Neutrophil (primary cell): ENCODE measurements at regions not wholly inside any gene's neighbourhood (a gene's known extent, or its start where the extent isn't known, plus 50 kb on each side); places are given as distances from the start of the nearest gene placed in this dataset.

Experiments
- H3K27ac ChIP-seq: fragments of 200-600 bp; sonication (generic); 2 replicates; pipeline ENCODE4 v1.5.1; 2016; ENCODE audit warnings: mild to moderate bottlenecking, moderate library complexity
- H3K27me3 ChIP-seq: fragments of 200-600 bp; sonication (generic); 2 replicates; pipeline ENCODE4 v1.6.0; 2016; ENCODE audit warnings: mild to moderate bottlenecking
- H3K36me3 ChIP-seq: fragments of 200-600 bp; sonication (generic); 2 replicates; pipeline ENCODE4 v1.5.1; 2017
- H3K4me1 ChIP-seq, 2 experiments: fragments of 200-600 bp in 1 of 2; sonication (generic) in 1 of 2; 1 replicate in 1 of 2; 2 replicates in 1 of 2; pipeline versions ENCODE4 v1.5.1 to v1.6.1; 2013 to 2016; ENCODE audit warnings: low read depth in 1 of 2, low read length in 1 of 2, mild to moderate bottlenecking in 1 of 2, moderate library complexity in 1 of 2; ENCODE audit not compliant: control insufficient read depth in 1 of 2, insufficient read depth in 1 of 2
- H3K4me3 ChIP-seq, 2 experiments: fragments of 200-600 bp in 1 of 2; sonication (generic) in 1 of 2; 1 replicate in 1 of 2; 2 replicates in 1 of 2; pipeline ENCODE4 v1.5.1; 2013 to 2016; ENCODE audit warnings: low read depth in 1 of 2, low read length in 1 of 2, mild to moderate bottlenecking in 1 of 2, moderate library complexity in 1 of 2
- H3K9me3 ChIP-seq: fragments of 200-600 bp; sonication (generic); 2 replicates; pipeline ENCODE4 v1.5.1; 2016
- TF ChIP-seq, protein P1 (sequence below): fragments of 200-600 bp; sonication (generic); IDR thresholded peaks from 2 replicates; pipeline ENCODE4 v1.5.1; 2016; ENCODE audit warnings: antibody characterized with exemption

- H3K36me3 ChIP-seq, result no peaks in the 10 kb centered on the region
- TF ChIP-seq, protein P1, sequence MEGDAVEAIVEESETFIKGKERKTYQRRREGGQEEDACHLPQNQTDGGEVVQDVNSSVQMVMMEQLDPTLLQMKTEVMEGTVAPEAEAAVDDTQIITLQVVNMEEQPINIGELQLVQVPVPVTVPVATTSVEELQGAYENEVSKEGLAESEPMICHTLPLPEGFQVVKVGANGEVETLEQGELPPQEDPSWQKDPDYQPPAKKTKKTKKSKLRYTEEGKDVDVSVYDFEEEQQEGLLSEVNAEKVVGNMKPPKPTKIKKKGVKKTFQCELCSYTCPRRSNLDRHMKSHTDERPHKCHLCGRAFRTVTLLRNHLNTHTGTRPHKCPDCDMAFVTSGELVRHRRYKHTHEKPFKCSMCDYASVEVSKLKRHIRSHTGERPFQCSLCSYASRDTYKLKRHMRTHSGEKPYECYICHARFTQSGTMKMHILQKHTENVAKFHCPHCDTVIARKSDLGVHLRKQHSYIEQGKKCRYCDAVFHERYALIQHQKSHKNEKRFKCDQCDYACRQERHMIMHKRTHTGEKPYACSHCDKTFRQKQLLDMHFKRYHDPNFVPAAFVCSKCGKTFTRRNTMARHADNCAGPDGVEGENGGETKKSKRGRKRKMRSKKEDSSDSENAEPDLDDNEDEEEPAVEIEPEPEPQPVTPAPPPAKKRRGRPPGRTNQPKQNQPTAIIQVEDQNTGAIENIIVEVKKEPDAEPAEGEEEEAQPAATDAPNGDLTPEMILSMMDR, result no peak
- no peaks in the 10 kb centered on the region for H3K4me1 ChIP-seq
- H3K9me3 ChIP-seq, result no peaks in the 10 kb centered on the region
- no peak overlapping the region for H3K27ac ChIP-seq
- H3K27me3 ChIP-seq, result no peaks in the 10 kb centered on the region
- no peak overlapping the region for H3K4me3 ChIP-seq
Measured at GRCh38 chr2:12539776-12540562, 176.8 kb upstream of the TRIB2 start.

DNA sequence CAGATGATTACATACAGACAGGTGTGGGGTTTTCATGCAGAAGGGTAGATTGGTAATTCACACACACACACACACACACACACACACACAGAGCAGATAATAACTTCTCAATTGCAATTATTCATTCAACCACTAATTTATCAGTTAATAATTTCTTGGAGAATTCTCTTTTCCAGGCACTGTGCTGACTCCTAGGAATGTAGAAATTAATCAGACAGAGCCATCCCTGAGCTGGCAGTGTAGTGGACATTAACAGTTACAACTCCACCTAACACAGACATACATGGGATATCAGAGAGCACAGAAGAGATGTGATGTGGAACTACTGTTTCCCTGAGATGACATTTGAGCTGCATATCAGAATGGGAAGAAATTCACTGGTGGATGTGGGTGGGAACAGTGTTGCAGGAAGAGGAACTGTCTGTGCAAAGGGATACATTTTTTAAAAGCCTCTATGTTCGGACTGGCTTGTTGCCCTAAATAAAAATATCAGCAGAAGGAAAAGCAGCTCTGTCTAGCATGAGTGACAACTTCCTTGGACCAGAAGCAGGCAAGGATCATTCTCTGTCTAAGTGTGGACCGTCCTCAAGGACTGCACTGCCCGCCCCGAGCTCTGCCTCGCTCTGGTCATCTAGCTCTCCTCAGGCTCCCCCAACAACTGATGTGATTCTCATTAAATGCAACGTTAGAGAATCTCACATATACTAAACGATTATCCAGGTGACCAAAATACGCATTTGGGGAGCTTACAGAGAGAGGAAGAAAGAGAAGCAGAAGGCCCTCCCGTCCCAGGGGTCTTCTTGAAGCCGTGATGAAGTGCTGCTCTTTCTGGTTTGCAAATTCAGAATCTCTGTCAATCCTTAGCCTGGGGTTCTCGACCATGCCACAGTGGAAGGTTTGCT is 173.4 kb upstream of the TRIB2 start:
- H3K27ac ChIP-seq, result no peak overlapping the region
- H3K4me3 ChIP-seq, result no peak overlapping the region
- H3K4me1 ChIP-seq, result no peaks in the 10 kb centered on the region
- TF ChIP-seq, protein P1, result no peak
- H3K9me3 ChIP-seq, result no peaks in the 10 kb centered on the region
- H3K36me3 ChIP-seq, result no peaks in the 10 kb centered on the region
- H3K27me3 ChIP-seq, result no peaks in the 10 kb centered on the region

DNA sequence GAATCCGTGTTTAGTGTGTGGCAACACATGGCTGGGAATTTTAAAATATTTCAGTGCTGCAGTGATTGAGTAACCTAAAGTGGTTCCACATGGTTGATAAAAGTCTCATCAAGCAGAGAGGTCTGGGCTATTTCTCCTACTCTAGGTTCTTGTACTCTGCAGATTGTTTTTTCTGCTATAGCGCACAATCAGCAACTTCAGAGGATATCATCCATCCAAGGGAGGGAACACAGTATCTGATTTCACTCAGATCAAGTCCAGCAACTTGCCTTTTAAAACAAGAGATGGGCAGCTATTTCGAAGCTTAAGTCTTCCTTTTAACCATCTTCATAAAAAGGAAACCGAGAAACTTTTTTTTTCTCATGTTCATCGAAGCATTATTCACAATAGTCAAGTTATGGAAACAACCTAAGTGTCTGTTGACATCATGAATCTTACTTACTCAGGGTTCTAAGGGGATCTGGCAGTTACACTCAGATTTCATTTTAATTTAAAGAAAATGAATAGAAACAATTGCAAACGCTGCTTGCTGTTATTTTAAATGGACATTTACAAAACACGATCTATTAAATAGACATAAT is 172.7 kb upstream of the TRIB2 start:
- TF ChIP-seq, protein P1, result no peak
- Histone ChIP-seq H3K27me3 (no peaks in the 10 kb centered on the region), H3K27ac (no peak overlapping the region), H3K4me3 (no peak overlapping the region), H3K9me3 (no peaks in the 10 kb centered on the region), H3K4me1 (no peaks in the 10 kb centered on the region), H3K36me3 (no peaks in the 10 kb centered on the region)

DNA sequence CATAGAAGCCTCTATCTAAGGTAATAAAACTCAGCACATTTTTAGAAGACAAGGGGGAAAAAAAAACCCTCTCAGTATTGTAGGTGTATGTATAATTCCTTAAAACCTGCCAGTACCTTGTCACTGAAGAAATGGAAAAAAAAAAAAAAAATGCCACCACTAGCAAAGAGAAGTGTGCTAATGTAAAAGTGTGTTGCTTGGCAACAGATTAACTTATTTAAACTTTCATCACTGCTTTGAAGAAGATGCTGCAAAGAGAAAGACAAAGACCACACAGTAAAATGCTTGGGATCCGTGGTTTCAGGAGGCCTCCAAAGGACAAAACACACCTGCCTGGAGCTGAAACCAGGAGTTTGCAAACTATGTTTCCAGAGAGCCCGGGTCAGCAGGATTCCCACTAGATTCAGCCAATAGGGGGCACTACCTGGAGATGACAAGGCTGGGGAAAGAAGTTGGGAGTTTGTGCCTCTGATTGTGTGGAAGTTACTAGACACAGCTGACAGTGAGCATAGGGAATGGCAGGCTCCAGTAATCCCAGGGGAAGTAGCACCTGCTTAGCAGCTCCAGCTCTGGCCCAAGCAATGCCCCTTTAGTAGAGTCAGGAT is 169.1 kb upstream of the TRIB2 start:
- H3K27ac ChIP-seq, result no peak overlapping the region
- H3K4me3 ChIP-seq, result no peak overlapping the region
- no peaks in the 10 kb centered on the region for H3K27me3 ChIP-seq
- H3K9me3 ChIP-seq, result no peaks in the 10 kb centered on the region
- H3K4me1 ChIP-seq, result no peaks in the 10 kb centered on the region
- H3K36me3 ChIP-seq, result no peaks in the 10 kb centered on the region
- TF ChIP-seq, protein P1, result no peak

DNA sequence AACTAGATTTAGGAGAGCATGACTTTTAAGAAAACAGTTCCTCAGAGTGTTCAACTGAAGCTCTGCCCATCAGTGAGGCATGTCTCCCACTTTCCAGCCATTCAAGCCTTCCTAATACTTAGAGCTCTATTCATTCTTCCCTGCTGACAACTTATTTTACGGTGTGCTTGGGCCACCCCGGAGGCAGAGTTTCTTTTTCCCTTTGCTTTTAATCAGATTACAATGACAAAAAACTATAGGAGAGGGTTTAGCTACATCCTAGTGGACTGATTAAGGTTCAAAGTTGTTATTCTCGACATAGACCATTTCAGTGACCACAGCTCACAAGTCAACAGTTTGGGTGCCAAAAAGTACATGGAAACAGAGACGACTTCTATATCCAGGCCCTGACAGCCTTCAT is 167.8 kb upstream of the TRIB2 start:
- H3K4me1 ChIP-seq, result no peaks in the 10 kb centered on the region
- no peaks in the 10 kb centered on the region for H3K36me3 ChIP-seq
- no peaks in the 10 kb centered on the region for H3K9me3 ChIP-seq
- TF ChIP-seq, protein P1, result no peak
- H3K27me3 ChIP-seq, result no peaks in the 10 kb centered on the region
- no peak overlapping the region for H3K4me3 ChIP-seq
- no peak overlapping the region for H3K27ac ChIP-seq
